ENCODE measurements at regions not wholly inside any gene's neighbourhood (a gene's known extent, or its start where the extent isn't known, plus 50 kb on each side); places are given as distances from the start of the nearest gene placed in this dataset.

GRCh38 chr5:60125636-60126035 is 232.1 kb upstream of the PDE4D start:
- TF ChIP-seq GATA2 (IDR thresholded peaks at IDR 0.05; ENCODE audit: low read depth, low read length) (no peak), GATA3 (IDR thresholded peaks at IDR 0.05; ENCODE audit: low read depth, low read length) (no peak)

Measured in SH-SY5Y (cell line).